Chondrocyte (in vitro differentiated cells): ENCODE measurements at regions not wholly inside any gene's neighbourhood (a gene's known extent, or its start where the extent isn't known, plus 50 kb on each side); places are given as distances from the start of the nearest gene placed in this dataset.
"Not testable (repeated sequence)": the region's sequence is repeated elsewhere in the genome, so short reads cannot be mapped to it uniquely, and the experiment has no call there.

ENCODE experiments used
- DNase-seq: peaks from one replicate; pipeline ENCODE4 v3.0.0; 2021; ENCODE audit warnings: mixed read lengths, low spot score
- H3K27ac Mint-ChIP-seq: one replicate; pipeline ENCODE4 v1.8.0; 2021; ENCODE audit warnings: mild to moderate bottlenecking, moderate library complexity, mixed read lengths; ENCODE audit not compliant: unreplicated experiment
- H3K27me3 Mint-ChIP-seq: 2 replicates; pipeline ENCODE4 v1.8.0; 2021; ENCODE audit warnings: low read depth, mixed read lengths
- H3K36me3 Mint-ChIP-seq: 2 replicates; pipeline ENCODE4 v1.8.0; 2021; ENCODE audit warnings: low read depth, mixed read lengths
- H3K4me1 Mint-ChIP-seq: 2 replicates; pipeline ENCODE4 v1.8.0; 2021; ENCODE audit warnings: low read depth, mild to moderate bottlenecking, mixed read lengths
- H3K4me3 Mint-ChIP-seq: one replicate; pipeline ENCODE4 v1.8.0; 2021; ENCODE audit warnings: mild to moderate bottlenecking, moderate library complexity, mixed read lengths; ENCODE audit not compliant: unreplicated experiment
- H3K9me3 Mint-ChIP-seq: 2 replicates; pipeline ENCODE4 v1.8.0; 2021; ENCODE audit warnings: low read depth, mixed read lengths
- CTCF ChIP-seq: fragments of 200-600 bp; sonication (generic); IDR thresholded peaks from 2 replicates; pipeline ENCODE4 v1.5.0; 2021; ENCODE audit warnings: antibody characterized with exemption, mild to moderate bottlenecking, moderate library complexity

DNA sequence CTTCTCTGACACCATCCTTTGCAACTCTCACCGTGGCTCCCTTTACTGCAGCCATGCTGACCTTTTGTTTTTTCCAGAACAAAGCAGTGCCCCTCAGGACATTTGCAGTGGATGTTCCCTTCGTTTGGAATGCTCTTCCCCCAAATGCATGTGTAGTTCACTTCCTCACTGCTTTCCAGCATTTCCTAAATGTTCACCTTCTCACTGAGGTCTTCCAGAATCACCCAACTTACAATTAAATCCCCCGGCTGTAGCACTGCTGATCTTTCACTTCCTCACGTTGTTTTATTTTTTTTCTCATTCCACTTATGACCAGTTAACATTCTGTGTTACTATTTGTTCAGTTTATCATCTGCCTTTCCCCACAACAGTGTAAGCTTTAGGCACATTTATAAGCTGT lies 73.1 kb downstream of the GASK1B start:
- DNase-seq: no peak
- Mint-ChIP-seq H3K4me1 (peaks cover 5% of the 10 kb centered on the region), H3K27me3 (no peaks in the 10 kb centered on the region), H3K4me3 (no peak overlapping the region), H3K36me3 (no peaks in the 10 kb centered on the region), H3K9me3 (no peaks in the 10 kb centered on the region), H3K27ac (no peak overlapping the region)
- no peak for TF ChIP-seq CTCF

GRCh38 chr4:158098802-158099201 lies 74.0 kb downstream of the GASK1B start:
- no peak for TF ChIP-seq CTCF
- Mint-ChIP-seq H3K9me3 (no peaks in the 10 kb centered on the region), H3K4me3 (no peak overlapping the region), H3K4me1 (peaks cover 14% of the 10 kb centered on the region), H3K27ac (no peak overlapping the region), H3K36me3 (no peaks in the 10 kb centered on the region), H3K27me3 (no peaks in the 10 kb centered on the region)
- DNase-seq: no peak

DNA sequence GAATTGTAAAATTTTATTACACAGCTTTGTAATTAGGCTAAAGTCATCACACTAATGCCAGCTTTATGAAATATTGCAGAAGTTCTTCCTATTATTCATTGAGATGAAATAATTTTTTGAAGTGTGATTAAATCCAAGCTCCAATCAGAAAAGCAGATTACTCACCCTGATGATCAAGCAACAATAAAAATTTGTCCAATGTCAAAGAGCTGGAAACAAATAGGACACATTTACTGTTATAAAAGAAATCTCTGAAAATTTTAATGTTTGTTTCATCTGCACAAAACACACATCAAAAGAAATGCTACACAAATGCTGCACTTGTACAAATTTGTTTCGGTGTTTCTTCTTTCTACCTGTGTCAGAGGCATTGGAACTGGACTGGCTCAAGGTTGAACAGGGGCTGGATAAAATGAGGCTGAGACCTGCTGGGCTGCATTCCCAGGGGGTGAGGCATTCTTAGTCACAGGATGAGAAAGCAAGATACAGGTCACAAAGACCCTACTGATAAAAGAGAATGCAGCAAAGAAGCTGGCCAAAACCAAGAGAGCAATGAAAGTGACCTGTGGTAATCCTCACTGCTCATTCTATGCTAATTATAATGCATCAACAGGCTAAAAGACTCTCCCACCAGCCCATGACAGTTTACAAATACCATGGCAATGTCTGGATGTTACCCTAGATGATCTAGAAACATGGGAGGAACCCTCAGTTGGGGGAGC lies 78.3 kb downstream of the GASK1B start:
- H3K4me1 Mint-ChIP-seq: peaks cover 22% of the 10 kb centered on the region
- H3K9me3 Mint-ChIP-seq: no peaks in the 10 kb centered on the region
- H3K27ac Mint-ChIP-seq: no peak overlapping the region
- H3K4me3 Mint-ChIP-seq: no peak overlapping the region
- no peak for TF ChIP-seq CTCF
- DNase-seq: no peak
- no peaks in the 10 kb centered on the region for H3K27me3 Mint-ChIP-seq
- H3K36me3 Mint-ChIP-seq: no peaks in the 10 kb centered on the region

DNA sequence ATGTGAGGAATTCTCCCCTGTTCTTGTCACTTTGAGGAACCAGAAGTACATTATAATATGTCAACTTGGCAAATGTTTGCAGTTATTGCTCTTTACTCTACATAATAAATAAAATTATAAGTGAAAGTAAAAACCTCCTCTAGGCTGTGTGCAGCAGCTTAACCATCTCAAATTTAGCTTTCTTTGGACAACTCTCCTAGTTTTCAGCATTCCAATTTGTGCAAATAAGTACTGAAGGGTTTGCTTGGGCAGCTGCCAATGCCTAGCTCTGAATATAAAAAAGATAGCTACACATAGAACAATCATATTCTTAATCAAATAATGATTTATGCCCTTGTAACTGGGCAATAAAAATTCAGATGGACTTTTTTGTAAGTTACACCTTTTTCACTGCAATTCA lies 82.5 kb downstream of the GASK1B start:
- DNase-seq: no peak
- Mint-ChIP-seq H3K4me3 (peak overlapping the region; percentile 31), H3K27ac (peak overlapping the region; percentile 49), H3K4me1 (peaks cover 22% of the 10 kb centered on the region), H3K27me3 (no peaks in the 10 kb centered on the region), H3K9me3 (no peaks in the 10 kb centered on the region), H3K36me3 (no peaks in the 10 kb centered on the region)
- TF ChIP-seq CTCF: no peak

GRCh38 chr4:158089897-158090296 lies 82.9 kb downstream of the GASK1B start:
- not testable (repeated sequence) for H3K27me3 Mint-ChIP-seq, DNase-seq, H3K9me3 Mint-ChIP-seq, H3K36me3 Mint-ChIP-seq
- H3K4me1 Mint-ChIP-seq: peaks cover 22% of the 10 kb centered on the region
- H3K27ac Mint-ChIP-seq: peak overlapping the region; percentile 49
- peak overlapping the region; percentile 31 for H3K4me3 Mint-ChIP-seq

DNA sequence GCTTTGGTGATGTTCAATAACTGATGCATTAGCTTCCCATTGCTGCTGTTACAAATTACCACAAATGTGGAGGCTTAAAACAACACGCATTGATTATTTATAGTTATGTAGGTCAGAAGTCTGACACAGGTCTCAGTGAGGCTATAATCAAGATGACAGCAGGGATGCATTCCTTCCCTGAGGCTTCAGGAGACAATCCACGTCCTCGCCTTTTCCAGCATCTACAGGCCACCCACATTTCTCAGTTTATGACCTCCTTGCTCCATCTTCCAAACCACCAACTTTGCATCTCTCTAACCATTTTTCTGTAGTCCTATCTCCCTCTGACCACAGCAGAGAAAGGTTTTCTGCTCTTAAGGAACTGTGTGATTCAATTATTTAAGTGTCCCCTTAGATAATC lies 92.5 kb downstream of the GASK1B start:
- Mint-ChIP-seq H3K27me3 (no peaks in the 10 kb centered on the region), H3K4me1 (peaks cover 6% of the 10 kb centered on the region), H3K36me3 (no peaks in the 10 kb centered on the region), H3K4me3 (no peak overlapping the region), H3K27ac (no peak overlapping the region), H3K9me3 (no peaks in the 10 kb centered on the region)
- no peak for DNase-seq
- no peak for TF ChIP-seq CTCF
